A204.1 (cell line): ENCODE measurements at regions not wholly inside any gene's neighbourhood (a gene's known extent, or its start where the extent isn't known, plus 50 kb on each side); places are given as distances from the start of the nearest gene placed in this dataset.

Experiments used
- FAIRE-seq: peaks from 2 replicates; lab custom pipeline; 2012; peaks lifted over from hg19 to GRCh38; lab: Jason Lieb, UNC

DNA sequence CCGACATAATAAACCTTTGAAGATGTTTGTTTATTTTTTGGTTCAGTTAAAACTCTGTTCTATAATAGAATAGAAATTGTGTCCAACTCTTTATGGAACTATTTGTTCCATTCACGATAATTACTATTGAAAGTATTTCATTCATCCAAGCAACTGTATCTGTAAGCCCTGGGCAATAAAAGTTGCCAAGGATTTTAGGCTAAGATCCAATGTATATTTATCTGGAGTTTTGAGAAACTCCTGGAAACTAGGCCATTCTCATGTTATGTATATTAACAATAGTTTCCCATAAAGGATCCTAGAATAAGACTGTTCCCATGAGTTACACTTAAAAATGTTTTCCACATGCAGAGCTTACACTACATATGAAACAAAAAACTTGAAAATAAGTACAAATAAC is 261.6 kb downstream of the SLITRK6 start:
- FAIRE-seq, result no peak

DNA sequence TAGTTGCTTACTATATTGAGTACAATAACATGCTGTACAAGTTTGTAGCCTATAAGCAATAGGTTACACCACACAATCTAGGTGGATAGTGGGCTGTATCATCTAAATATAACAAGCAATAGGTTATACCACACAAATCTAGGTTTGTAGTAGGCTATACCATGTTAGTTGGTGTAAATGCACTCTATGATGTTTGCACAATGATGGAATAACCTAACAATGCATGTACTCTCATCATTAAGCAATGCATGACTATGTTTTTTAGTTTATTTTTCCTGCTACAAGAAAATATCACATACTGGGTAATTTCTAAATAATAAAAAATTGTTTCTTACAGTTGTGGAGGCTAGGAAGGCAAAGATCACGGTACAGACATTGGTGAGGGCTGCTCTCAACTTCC is 262.5 kb downstream of the SLITRK6 start:
- FAIRE-seq, result no peak

DNA sequence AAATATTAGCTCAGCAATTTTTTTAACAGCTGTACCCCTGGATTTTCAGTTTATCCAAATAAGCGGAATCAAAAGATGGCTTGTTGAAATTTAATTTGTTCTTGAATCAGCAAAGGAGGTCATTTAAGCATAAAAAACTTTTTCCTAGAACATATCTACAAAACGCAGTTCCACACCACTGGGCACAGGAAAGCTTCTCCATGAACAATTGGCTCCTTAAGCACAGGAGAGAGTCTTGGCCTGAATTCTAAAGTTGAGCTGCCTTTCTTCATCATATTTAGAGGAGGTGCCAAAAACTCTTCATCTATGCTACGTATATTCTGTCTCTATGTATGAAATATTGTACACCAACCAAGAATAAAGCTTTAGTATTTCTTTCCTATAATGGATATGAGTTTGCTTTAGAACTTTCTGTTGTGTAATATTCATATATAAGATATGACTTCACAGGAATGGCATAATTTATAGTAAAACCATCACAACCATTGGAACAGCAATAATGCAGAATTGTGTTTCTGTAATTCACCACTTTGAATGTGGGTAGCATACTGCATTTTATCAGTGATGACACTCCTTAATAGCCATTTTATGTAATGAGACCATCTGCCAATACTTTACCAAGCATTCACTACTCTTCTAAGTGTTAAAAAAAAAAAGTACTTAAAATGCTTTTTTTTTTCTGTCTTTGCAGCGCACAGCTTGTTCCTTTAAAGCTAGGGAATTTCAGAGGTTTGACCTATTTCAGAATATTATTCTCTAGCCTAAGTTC is 263.7 kb downstream of the SLITRK6 start:
- no peak for FAIRE-seq

DNA sequence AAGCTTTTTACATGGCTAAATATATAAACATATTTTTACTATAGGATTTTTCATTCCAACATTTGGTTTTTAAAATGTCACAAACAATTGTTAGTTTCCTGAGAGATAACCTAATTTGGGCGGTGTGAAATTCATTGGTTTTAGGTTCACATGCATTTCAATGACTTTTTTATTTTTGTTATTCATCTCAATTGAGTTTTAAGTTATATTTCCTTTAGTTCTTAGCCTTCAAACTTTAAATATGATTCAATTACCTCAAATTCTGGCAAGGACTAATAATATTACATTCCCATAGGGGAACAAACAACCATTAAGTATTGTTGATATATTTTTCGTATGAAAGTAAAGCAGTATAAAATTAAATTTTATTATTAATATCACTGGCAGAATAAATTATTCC is 265.3 kb downstream of the SLITRK6 start:
- FAIRE-seq, result no peak

DNA sequence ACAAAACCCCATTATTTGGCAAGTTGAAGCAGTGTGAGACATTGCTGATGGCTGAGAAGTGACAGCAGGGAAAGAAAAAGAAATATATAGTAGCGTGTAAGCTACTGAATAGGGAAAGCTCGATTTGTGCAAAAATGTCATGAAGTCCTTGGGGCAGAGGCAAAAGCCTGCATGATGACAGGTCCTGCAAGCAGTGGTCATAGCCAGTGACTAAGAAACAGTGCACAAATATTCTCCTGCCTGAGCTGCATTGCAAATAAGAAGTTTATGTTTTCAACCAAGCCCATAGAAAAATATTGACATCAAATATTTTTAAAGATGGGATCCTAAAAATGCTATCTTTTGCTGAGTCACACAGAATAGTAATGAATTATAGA is 270.0 kb downstream of the SLITRK6 start:
- FAIRE-seq, result no peak

DNA sequence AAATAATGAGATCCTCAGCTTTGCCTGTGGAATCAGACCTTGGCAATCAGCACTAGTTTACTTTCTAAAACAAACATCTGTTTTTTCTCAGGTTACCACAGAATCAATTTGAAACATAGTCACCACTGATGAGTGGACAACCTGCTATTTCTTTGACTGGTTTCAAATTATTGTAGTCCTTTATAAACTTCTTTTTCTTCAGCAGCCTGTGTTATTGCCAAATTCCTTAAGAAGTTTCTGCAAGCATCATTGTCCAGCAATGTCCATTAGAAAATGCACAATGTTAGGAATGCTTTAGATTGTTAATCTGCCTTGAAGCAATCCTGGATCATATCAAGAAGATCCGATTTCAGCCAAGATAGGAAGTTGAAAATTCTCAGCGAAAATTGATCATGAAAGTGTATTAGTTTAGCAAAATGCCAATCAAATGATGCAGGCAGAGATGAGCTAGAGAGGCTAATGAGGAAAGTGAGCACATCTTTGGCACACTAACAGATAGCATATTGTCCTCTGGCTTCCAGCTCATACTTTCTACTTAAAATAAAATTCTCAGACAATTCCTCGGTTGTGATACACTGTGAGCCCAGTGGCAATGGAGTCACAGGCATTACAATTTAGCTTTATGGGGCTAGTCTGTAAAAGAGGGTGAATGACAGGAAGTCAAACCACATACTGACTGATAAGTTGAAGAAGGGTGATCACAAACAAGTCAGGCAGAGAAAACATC is 270.6 kb downstream of the SLITRK6 start:
- FAIRE-seq, result no peak

DNA sequence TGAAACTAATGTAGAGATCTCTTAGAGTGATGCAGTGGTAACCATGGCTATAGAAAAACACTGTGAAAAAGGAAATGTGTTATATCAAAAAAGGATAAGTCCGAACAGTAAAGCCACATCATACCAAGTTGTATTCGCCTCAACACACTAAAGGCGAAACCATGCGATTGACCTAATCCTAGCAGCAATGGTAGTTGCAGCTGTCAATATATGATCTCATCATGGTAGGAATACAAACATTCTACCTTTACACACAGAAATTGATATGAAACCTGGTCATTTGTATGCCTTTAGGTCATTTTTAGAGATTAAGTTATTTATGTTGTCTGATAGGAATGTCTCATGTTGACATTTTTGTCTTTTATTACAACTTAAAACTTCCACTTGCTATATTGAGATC is 271.9 kb downstream of the SLITRK6 start:
- FAIRE-seq, result no peak

DNA sequence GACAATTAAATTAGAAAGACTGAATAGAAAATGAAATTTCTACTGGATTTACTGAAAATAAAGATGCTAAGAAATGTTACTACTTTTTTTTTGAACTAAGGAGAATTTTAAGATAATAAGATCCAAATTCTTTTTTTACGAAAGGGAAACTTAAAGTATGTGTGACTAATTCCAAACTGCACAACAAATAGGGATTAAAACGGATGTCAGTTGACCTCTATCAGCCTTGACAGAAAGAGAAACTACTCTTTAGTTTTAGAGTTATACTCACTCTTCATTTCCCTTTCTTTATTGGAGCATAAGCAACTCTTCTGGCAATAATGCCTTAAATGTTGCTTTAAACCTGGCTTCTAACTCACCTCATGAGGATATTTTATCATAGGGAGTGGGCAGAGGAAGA is 273.8 kb downstream of the SLITRK6 start:
- no peak for FAIRE-seq

DNA sequence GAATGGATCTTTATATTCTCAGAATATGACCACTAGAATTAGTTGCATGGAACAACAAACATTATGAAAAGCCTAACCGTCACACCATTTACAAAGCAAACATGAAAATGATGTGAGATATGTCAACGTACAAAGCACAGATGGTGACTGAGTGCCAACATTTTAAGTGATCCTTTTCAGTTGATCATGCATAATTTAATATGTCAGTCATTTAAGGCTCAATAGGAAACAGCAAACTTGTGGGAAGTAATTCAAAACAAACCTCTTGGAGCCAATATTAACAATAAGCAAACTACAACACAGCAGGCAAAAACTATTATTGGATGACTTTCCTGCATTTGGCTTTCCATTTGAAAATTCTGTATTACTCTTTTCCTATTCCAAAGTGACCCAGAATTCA is 277.6 kb downstream of the SLITRK6 start:
- FAIRE-seq, result no peak

DNA sequence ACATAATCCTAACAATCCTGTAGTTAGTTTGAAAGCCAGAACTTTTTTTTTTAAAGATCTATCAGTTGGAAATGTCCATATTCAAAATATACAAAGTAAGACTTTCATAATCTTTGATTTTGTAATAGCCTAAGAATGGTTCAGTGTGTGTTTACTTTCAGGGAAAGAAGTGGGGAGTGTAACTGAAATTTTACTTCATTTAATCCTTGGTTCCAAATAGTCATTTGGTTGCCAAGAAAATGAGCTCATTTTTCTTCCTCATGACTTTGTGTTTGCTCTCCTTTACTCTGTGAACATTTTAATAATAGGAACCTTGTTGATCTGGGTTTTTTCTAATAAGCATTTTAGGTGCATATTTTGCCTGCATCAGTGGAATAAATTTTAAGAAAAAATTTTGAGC is 278.8 kb downstream of the SLITRK6 start:
- no peak for FAIRE-seq

DNA sequence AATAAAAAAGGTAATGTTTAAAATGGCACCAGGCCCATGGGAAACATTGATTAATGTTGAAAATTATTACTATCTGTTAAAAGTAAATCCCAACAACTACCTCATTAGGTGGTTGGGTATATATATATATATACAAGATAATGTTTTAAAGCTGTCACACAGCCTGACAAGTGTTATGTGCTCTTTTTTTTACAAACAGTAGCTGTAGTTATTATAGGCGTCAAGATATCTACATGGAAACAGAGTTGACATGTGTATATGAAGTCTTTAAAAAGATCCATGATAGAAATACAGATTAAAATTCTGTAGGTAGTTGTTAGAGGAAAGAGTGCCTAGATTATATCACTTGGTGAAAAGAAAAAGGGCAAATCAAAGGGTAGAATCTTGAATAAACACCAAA is 279.9 kb downstream of the SLITRK6 start:
- FAIRE-seq, result no peak

DNA sequence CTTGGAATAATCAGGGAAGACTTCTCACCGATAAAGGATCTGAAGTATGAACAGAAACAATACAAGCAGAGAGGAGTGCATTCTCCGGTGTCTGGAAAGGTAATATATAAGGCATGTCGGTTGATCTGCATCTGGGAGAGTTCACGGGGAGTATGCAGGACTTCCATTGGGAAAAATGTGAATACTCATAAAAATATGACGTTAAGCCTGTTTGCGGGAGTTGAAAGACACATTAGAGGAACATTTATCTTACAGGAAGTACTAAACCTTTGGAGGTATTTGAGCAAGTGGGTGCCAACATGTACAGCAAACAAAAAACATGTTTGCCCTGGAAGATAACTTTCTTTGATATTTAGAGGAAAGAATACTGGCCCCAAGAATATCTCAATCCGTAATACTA is 286.8 kb downstream of the SLITRK6 start:
- no peak for FAIRE-seq

DNA sequence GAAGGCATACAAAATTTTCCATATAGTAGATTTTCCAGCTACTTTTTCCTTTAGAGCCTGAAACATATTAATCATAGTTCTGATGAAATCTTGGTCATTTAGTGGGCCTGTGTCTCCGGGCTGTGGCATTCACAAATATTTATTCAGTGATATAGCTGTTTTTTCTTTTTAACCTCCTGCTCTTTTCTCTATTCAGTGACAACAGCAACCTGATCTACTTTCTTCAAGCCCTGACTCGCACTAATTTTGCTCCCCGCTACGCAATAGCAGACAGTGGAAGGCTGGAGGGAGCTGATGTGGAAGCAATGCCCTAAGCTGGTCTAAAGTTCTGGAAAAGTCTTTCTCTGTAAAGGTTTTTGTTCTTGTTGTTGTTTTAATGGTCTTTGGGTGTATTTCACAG is 289.7 kb downstream of the SLITRK6 start:
- no peak for FAIRE-seq

DNA sequence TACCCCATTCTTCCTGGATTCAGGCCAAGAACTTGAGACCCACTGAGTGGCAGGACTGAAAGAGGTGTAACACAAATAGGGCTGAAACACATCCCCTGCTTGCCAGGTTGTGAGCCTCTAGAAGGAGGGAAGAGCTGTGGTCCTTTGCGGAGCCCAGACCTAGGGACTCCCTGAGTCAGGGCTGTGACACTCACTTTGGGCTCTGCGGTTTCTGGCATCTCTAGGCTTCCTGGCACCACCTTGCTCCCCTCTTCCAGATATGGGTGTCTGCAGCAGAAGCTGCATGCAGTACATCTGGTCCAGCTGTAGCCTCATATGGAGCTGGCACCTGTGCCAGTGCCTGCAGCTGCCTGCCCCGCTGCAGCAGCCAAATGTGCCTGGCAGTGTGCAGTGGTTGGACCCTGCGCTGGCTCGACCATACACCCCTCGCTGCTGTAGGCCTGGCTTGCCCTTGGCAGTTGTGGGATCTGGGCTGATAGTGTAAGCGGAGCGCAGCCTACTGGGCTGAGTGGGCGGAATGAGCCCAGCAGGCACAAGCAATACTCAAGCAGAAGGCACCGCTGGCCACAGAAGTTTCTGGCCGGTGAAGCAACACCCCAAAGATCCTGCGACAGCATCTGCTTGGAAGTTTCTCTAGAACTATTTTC is 290.4 kb downstream of the SLITRK6 start:
- FAIRE-seq, result no peak

DNA sequence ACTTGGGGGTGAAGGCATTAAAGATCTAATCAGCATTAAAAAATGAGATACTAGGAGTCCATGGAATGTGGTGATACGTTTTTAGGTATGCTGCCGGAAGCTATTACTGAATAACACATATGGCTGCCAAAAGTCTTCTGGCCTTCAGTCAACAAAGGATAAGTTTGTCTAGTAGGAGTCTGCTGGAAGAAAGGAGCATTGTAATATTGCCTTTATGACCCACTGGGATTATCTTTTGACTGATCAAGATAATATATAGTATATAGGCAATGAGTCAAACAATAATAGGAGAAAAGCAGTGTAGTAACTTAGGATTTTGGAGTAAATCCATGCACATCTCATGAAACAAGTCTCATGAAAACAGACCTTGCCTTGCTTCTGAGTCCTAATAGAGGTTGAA is 295.4 kb downstream of the SLITRK6 start:
- no peak for FAIRE-seq

DNA sequence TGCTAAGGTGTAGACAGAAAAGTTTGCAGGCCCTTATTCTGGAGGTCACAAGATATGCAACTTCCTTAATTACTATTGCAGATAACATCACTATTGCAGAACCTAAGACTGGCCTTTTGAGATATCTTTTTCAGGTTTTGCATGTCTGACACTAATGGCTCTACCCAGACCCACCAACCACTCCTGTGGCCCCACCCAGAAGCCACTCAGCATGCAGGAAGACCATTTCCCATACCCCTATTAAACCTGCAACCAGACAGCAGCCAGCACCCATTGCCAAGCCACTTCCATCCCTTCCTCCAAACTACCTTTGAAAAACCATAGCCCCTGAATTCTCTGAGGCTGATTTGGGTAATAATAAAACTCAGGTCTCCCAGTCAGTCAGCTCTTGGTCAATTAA is 297.6 kb downstream of the SLITRK6 start:
- FAIRE-seq, result no peak

DNA sequence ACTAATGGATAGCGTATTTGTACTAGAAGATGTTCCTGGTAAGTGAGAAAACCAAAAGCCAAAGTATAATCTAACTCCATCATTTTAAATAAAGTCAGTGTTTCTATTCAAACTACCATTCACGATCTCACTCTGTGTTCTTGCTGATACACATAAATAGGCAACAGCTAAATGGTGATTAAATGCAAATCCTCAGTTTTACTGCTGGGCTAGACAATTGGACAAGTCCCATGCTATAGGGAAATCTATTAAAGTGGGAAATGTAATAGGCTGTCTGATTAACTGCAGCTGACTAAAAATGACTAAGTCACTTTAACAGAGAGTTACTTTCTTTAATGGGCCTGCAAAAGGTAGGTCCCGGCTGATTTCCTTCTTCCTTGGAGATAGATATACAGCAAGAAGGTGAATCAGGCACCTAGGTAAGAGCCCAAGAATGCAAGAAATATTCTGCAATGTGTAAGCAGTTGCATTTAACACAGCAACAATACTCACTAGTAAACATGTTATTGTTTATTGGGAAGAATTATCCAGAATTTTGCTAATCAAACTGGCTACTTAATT is 298.4 kb downstream of the SLITRK6 start:
- no peak for FAIRE-seq

DNA sequence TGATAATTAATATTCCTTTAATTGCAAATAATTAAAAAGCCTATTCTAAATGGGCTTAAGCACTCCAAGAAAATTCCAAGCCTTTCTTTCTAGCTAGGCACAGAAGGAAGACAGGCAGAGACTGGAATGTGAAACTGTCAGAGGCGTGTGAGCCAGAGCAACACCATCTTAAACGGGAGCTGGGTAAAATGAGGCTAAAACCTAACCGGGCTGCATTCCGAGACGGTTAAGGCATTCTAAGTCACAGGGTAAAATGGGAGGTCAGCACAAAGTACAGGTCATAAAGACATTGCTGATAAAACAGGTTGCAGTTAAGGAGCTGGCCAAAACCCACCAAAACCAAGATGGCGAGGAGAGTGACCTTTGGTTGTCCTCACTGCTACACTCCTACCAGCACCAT is 300.4 kb downstream of the SLITRK6 start:
- no peak for FAIRE-seq

DNA sequence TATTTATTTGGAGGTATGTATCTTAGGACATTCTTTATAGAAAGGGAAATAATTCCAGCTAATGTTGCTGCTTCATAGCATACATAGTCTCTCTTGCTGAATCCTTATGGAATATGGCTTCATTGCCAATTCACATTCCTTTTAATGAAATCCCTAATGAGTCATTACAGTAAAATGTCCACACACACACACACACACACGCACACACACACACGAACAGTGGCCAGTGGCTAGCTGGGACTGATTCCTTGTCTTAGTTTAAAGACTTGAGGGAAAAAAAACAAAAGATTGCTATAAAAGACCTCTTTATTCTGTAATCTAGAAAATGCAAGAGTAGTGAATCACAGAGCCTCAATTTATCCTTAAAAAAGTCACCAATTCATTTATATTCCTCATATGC is 301.6 kb downstream of the SLITRK6 start:
- FAIRE-seq, result no peak

DNA sequence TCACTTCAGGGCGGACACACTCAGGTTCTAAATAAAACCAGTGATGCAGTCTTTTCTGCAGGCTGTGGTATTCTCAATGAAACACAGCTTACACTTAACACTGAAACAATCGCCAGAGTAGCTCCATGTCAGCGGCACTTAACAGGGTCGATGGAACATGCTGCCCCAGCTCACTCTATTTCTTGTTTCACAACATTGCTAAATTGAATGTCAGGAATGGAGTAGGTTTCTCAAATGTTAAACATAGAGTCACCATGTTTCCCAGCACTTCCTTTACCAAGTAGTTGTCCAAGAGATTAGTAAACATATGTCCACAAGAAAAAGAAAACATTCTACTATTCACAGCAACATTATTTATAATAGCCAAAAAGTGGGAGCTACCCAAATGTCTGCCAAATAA is 306.9 kb downstream of the SLITRK6 start:
- FAIRE-seq, result no peak

DNA sequence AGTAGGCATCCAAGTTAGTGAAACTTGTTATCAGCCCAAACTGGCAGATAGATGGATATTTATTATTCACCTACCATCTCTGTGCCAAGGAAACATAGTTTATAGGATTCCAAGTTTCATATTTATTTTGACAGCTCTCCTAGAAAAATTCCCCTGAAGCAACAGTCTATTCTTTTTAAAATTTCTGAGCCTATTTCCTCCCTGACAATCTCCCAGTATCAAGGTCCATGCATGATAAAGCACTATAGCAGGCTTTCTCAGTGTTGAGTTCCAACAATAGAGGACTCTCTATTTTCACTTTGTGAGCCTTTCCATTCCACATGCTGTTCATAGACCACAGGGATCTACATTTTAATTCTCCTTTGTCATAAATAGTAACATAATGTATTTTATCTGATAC is 312.6 kb downstream of the SLITRK6 start:
- FAIRE-seq, result no peak

DNA sequence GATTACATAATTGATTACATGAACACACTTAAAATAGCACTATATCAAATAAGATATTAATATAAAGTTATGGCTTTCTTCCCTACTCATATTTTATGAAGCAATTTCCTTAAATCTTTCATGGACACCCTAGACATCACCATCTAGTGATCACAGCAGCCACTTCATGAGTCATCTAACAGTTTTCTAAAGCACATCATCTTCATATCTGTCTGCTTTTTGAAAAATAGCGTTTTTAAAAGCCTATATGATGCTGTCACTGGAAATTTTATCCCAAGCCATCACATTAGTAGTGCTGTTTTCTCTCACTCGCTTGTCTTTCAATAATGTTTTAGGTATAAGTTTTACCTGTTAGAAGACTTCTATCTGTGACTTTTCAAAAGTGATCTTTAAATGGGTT is 326.1 kb downstream of the SLITRK6 start:
- no peak for FAIRE-seq

DNA sequence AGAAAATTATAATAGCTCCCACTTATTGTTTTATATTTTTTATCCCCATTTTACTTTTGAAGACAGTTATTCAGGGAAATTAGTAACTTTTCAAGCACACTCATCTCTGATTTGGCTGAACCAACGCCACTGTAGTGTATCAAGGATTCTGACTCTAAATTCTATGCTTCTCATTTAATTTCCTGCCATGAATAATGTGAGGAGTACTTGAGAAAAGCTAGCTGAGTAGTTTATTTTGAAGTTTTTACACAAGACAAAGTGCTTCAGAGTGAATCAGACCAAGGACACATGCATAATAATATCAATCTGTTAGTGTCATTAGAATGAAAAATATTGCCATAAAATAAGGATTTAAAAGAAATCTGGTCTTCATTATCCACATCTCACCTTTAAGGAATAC is 329.9 kb downstream of the SLITRK6 start:
- no peak for FAIRE-seq
